PFSK-1 (cell line): ENCODE measurements at regions not wholly inside any gene's neighbourhood (a gene's known extent, or its start where the extent isn't known, plus 50 kb on each side); places are given as distances from the start of the nearest gene placed in this dataset.

ENCODE experiments used
- FOXP2 ChIP-seq: optimal IDR thresholded peaks from 2 replicates; pipeline ENCODE3; 2011; ENCODE audit warnings: borderline replicate concordance, control low read depth, inconsistent platforms; ENCODE audit not compliant: insufficient read depth; ENCODE audit errors: extremely low read length, extremely low read depth
- POLR2AphosphoS5 ChIP-seq: IDR thresholded peaks from 2 replicates; pipeline ENCODE4 v1.6.1; 2012; ENCODE audit warnings: low read depth, mild to moderate bottlenecking, control low read depth, low read length, moderate library complexity
- SIN3A ChIP-seq: IDR thresholded peaks from 2 replicates; pipeline ENCODE4 v1.6.1; 2012; ENCODE audit warnings: mild to moderate bottlenecking, low read length, moderate library complexity, borderline replicate concordance; ENCODE audit not compliant: insufficient read depth
- TAF1 ChIP-seq: IDR thresholded peaks from 2 replicates; pipeline ENCODE4 v1.6.1; 2012; ENCODE audit warnings: low read length, control low read depth, borderline replicate concordance; ENCODE audit not compliant: insufficient read depth
- TF ChIP-seq, protein P1 (sequence below), 2 experiments: IDR thresholded peaks; 2 replicates each; pipeline versions ENCODE4 v1.6.1 to v1.8.0; 2011 to 2012; ENCODE audit warnings: low read depth in 2 of 2, low read length in 2 of 2, control low read depth in 1 of 2, inconsistent platforms in 1 of 2, mild to moderate bottlenecking in 1 of 2, moderate library complexity in 1 of 2; ENCODE audit not compliant: insufficient read depth in 1 of 2

DNA sequence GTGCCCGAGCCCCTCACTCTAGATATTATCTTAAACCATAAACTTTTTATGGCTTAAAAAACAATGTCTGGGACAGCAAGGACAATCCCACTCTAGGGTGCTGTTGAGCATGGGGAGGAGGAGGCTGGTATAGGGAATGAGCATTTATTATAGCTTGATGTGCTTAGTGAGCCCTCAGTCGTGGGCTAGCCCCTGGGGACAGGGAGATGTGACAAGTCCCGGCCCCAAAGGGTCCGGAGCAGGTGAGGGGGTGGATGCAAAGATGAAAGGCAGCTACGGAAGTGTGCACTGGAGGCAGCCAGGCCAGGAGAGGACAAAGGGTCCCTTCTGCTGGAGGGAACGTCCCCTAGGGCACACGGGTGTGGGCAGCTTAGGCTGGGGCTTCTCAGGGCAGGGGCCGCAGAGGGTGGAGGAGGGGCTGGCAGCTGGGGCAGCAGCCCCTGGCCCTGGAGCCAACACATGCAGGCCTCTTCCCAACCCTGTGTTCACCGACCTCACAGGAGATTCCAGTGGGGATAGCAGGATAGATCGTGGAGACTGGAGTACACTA is 106.3 kb upstream of the GPC1 start:
- no peak for TF ChIP-seq SIN3A
- TF ChIP-seq TAF1, result no peak
- TF ChIP-seq, protein P1, sequence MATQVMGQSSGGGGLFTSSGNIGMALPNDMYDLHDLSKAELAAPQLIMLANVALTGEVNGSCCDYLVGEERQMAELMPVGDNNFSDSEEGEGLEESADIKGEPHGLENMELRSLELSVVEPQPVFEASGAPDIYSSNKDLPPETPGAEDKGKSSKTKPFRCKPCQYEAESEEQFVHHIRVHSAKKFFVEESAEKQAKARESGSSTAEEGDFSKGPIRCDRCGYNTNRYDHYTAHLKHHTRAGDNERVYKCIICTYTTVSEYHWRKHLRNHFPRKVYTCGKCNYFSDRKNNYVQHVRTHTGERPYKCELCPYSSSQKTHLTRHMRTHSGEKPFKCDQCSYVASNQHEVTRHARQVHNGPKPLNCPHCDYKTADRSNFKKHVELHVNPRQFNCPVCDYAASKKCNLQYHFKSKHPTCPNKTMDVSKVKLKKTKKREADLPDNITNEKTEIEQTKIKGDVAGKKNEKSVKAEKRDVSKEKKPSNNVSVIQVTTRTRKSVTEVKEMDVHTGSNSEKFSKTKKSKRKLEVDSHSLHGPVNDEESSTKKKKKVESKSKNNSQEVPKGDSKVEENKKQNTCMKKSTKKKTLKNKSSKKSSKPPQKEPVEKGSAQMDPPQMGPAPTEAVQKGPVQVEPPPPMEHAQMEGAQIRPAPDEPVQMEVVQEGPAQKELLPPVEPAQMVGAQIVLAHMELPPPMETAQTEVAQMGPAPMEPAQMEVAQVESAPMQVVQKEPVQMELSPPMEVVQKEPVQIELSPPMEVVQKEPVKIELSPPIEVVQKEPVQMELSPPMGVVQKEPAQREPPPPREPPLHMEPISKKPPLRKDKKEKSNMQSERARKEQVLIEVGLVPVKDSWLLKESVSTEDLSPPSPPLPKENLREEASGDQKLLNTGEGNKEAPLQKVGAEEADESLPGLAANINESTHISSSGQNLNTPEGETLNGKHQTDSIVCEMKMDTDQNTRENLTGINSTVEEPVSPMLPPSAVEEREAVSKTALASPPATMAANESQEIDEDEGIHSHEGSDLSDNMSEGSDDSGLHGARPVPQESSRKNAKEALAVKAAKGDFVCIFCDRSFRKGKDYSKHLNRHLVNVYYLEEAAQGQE (IDR thresholded peaks at IDR 0.05; ENCODE audit: insufficient read depth in 1 of 2, low read depth in 2 of 2, low read length in 2 of 2), result no peak
- TF ChIP-seq POLR2AphosphoS5, result no peak
- no peak for TF ChIP-seq FOXP2

DNA sequence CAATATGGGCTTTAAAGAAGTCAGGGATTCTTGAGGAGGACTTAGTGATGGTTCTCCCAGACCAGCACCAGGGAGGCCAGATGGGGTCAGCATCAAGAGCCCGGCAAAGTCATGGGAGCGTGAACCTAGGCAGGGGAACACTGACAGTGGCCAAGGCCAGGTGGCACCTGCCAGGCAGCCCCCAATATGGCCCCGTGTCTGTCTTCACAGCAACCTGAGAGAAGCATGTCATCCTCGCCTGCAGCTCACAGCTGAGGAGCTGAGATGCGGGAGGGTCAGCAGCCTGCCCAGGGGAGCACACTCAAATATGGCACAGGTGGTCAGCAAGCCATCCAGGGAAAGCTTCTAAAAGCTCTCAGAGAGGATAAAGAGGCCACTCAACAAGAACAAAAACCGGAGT is 105.7 kb upstream of the GPC1 start:
- TF ChIP-seq TAF1 (no peak), SIN3A (no peak), POLR2AphosphoS5 (no peak), FOXP2 (no peak)
- TF ChIP-seq, protein P1 (IDR thresholded peaks at IDR 0.05; ENCODE audit: insufficient read depth in 1 of 2, low read depth in 2 of 2, low read length in 2 of 2), result no peak

DNA sequence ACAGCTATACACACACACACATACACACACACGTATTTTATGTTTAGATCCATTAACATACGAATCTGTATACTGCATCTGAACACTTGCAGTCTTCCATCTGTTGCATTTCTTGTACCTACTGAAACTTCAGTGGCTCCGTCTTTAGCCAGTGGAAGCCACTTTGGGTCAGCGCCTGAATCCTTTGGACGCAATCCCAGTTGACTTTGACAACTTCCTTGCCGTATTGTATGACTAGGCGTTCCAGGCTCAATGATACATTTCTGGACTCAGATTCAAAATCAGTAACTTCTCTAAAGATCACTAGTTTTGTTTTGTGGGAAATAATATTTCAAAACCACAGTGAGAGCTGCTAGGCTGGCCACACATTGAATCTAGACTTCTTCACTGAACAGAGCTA is 101.5 kb upstream of the GPC1 start:
- TF ChIP-seq SIN3A (no peak), TAF1 (no peak), FOXP2 (no peak), POLR2AphosphoS5 (no peak)
- TF ChIP-seq, protein P1 (IDR thresholded peaks at IDR 0.05; ENCODE audit: insufficient read depth in 1 of 2, low read depth in 2 of 2, low read length in 2 of 2), result no peak

DNA sequence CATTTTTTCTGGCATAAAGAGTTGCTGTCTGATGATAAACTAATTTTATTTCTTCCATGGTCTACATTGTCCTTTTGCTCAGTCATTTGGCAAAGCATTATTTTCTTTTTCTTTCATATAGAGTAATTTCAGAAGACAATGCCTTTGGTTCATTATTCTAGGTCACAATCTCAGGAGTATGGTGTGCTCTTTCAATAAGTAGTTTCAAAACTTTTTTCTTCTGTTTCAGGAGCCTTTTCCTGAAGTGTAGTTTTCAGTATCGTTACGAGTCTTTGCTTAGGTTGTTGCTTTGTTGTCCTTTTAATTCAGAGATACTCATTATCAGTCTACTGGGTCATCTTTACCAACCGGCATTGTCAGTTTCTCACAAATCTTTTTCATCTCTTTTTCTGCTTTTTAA is 100.4 kb upstream of the GPC1 start:
- TF ChIP-seq, protein P1 (IDR thresholded peaks at IDR 0.05; ENCODE audit: insufficient read depth in 1 of 2, low read depth in 2 of 2, low read length in 2 of 2), result no peak
- TF ChIP-seq TAF1 (no peak), FOXP2 (no peak), POLR2AphosphoS5 (no peak), SIN3A (no peak)

DNA sequence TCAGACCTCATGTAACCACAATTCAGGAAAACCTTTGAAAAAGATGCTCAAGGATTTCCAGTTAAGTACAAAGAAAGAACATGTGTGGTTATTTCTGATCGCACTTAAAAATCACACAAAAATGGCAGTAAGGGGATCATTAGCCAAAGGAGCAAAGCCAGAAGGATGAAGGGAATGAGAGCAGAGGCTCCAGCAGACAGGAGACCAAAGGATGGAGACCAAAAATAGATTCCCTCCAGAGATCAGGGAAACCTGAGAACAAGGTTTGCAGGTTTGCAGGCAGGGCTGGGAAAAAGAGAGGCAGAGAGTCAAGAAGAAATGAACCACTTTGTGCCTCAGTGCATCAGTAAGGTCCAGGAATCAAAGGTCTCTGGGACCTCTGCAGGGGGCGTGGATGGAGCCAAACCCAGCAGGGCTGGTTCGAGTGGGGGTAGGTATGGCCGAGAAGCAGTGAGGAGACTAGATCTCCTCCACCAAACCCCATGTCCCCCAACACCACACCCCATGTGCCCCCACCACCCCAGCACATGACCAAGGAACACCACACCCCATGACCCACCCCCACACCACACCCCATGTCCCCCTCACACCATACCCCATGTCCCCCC is 98.5 kb upstream of the GPC1 start:
- TF ChIP-seq, protein P1 (IDR thresholded peaks at IDR 0.05; ENCODE audit: insufficient read depth in 1 of 2, low read depth in 2 of 2, low read length in 2 of 2), result no peak
- no peak for TF ChIP-seq POLR2AphosphoS5
- no peak for TF ChIP-seq TAF1
- no peak for TF ChIP-seq SIN3A
- no peak for TF ChIP-seq FOXP2
